DOHH2 (cell line): ENCODE measurements at regions not wholly inside any gene's neighbourhood (a gene's known extent, or its start where the extent isn't known, plus 50 kb on each side); places are given as distances from the start of the nearest gene placed in this dataset.
"Not testable (repeated sequence)": the region's sequence is repeated elsewhere in the genome, so short reads cannot be mapped to it uniquely, and the experiment has no call there.

Source experiments
- H3F3A ChIP-seq: fragments of 200-600 bp; sonication (generic), shearing (Covaris generic); 2 replicates; pipeline ENCODE4 v1.6.0; 2016; ENCODE audit warnings: antibody characterized with exemption, mild to moderate bottlenecking; ENCODE audit not compliant: control insufficient read depth, insufficient read depth
- H3K27ac ChIP-seq: fragments of 200-600 bp; sonication (generic); 2 replicates; pipeline ENCODE4 v1.5.1; 2014; ENCODE audit warnings: low read depth, mild to moderate bottlenecking, low read length, moderate library complexity
- H3K27me3 ChIP-seq: fragments of 200-600 bp; sonication (generic); 2 replicates; pipeline ENCODE4 v1.6.1; 2014; ENCODE audit warnings: mild to moderate bottlenecking, low read length, mixed read lengths; ENCODE audit not compliant: control insufficient read depth
- H3K36me3 ChIP-seq: fragments of 200-600 bp; sonication (generic); 2 replicates; pipeline ENCODE4 v1.6.1; 2014; ENCODE audit warnings: mild to moderate bottlenecking, low read length, moderate library complexity, mixed read lengths; ENCODE audit not compliant: control insufficient read depth
- H3K4me1 ChIP-seq: fragments of 200-600 bp; sonication (generic); 2 replicates; pipeline ENCODE4 v1.6.1; 2014; ENCODE audit warnings: mild to moderate bottlenecking, low read length, mixed read lengths; ENCODE audit not compliant: control insufficient read depth
- H3K4me2 ChIP-seq: fragments of 200-600 bp; sonication (generic); 2 replicates; pipeline ENCODE4 v1.6.0; 2014; ENCODE audit warnings: mild to moderate bottlenecking, low read length, moderate library complexity
- H3K4me3 ChIP-seq: fragments of 200-600 bp; sonication (generic); 2 replicates; pipeline ENCODE4 v1.5.1; 2014; ENCODE audit warnings: mild to moderate bottlenecking, low read length, mixed read lengths
- H3K79me2 ChIP-seq: fragments of 200-600 bp; sonication (generic); 2 replicates; pipeline ENCODE4 v1.6.1; 2014; ENCODE audit warnings: mild to moderate bottlenecking, low read length, mixed read lengths; ENCODE audit not compliant: control insufficient read depth
- H3K9me2 ChIP-seq: fragments of 200-600 bp; sonication (generic); replicated peaks from 2 replicates; pipeline ENCODE4 v1.6.1; 2014; ENCODE audit warnings: mild to moderate bottlenecking, low read length, mixed read lengths; ENCODE audit not compliant: control insufficient read depth
- H3K9me3 ChIP-seq: fragments of 200-600 bp; sonication (generic); 2 replicates; pipeline ENCODE4 v1.6.1; 2014; ENCODE audit warnings: antibody characterized with exemption, low read length, mixed read lengths; ENCODE audit not compliant: control insufficient read depth, insufficient read depth
- H4K20me1 ChIP-seq: fragments of 200-600 bp; sonication (generic); 2 replicates; pipeline ENCODE4 v1.6.0; 2014; ENCODE audit warnings: low read depth, mild to moderate bottlenecking, antibody characterized with exemption, low read length, moderate library complexity; ENCODE audit not compliant: control insufficient read depth, insufficient read depth
- CTCF ChIP-seq: fragments of 200-600 bp; sonication (generic); IDR thresholded peaks from one replicate; pipeline ENCODE4 v1.5.1; 2014; ENCODE audit warnings: antibody characterized with exemption, mild to moderate bottlenecking, low read depth, low read length; ENCODE audit not compliant: poor library complexity, severe bottlenecking
- EZH2phosphoT487 ChIP-seq: fragments of 200-600 bp; sonication (generic); IDR thresholded peaks from 2 replicates; pipeline ENCODE4 v1.6.1; 2017; ENCODE audit warnings: borderline replicate concordance, mild to moderate bottlenecking, antibody characterized with exemption, low read length, moderate library complexity, mixed read lengths

GRCh38 chr5:82421119-82421518 is 143.0 kb upstream of the RPS23 start:
- Histone ChIP-seq H3K4me3 (no peak overlapping the region), H3K9me3 (no peaks in the 10 kb centered on the region), H3K4me2 (no peak overlapping the region), H3K9me2 (no peaks in the 10 kb centered on the region), H3K79me2 (no peaks in the 10 kb centered on the region), H3K36me3 (no peaks in the 10 kb centered on the region), H3F3A (no peaks in the 10 kb centered on the region), H3K4me1 (no peaks in the 10 kb centered on the region), H4K20me1 (no peaks in the 10 kb centered on the region), H3K27me3 (no peaks in the 10 kb centered on the region), H3K27ac (no peak overlapping the region)
- TF ChIP-seq CTCF: no peak
- no peak for TF ChIP-seq EZH2phosphoT487

GRCh38 chr5:82420524-82420923 is 142.4 kb upstream of the RPS23 start:
- H3K4me1 ChIP-seq, H3K79me2 ChIP-seq, H3K9me2 ChIP-seq, H3K9me3 ChIP-seq, H3K4me3 ChIP-seq, H3K27ac ChIP-seq, H3K36me3 ChIP-seq, H3F3A ChIP-seq, H3K27me3 ChIP-seq, H3K4me2 ChIP-seq, H4K20me1 ChIP-seq: not testable (repeated sequence)

GRCh38 chr5:82419559-82420332 is 141.6 kb upstream of the RPS23 start:
- no peaks in the 10 kb centered on the region for H3K36me3 ChIP-seq
- no peaks in the 10 kb centered on the region for H4K20me1 ChIP-seq
- no peak overlapping the region for H3K4me2 ChIP-seq
- H3K27ac ChIP-seq: no peak overlapping the region
- no peaks in the 10 kb centered on the region for H3K4me1 ChIP-seq
- no peaks in the 10 kb centered on the region for H3K27me3 ChIP-seq
- H3K9me3 ChIP-seq: no peaks in the 10 kb centered on the region
- TF ChIP-seq EZH2phosphoT487 (no peak), CTCF (no peak)
- H3K79me2 ChIP-seq: no peaks in the 10 kb centered on the region
- H3K4me3 ChIP-seq: no peak overlapping the region
- H3F3A ChIP-seq: no peaks in the 10 kb centered on the region
- no peaks in the 10 kb centered on the region for H3K9me2 ChIP-seq

GRCh38 chr5:82418608-82418950 is 140.4 kb upstream of the RPS23 start:
- no peaks in the 10 kb centered on the region for H3K36me3 ChIP-seq
- H3F3A ChIP-seq: no peaks in the 10 kb centered on the region
- no peaks in the 10 kb centered on the region for H3K4me1 ChIP-seq
- H3K4me2 ChIP-seq: no peak overlapping the region
- H4K20me1 ChIP-seq: no peaks in the 10 kb centered on the region
- TF ChIP-seq CTCF (no peak), EZH2phosphoT487 (no peak)
- no peaks in the 10 kb centered on the region for H3K9me2 ChIP-seq
- H3K4me3 ChIP-seq: no peak overlapping the region
- H3K79me2 ChIP-seq: no peaks in the 10 kb centered on the region
- no peak overlapping the region for H3K27ac ChIP-seq
- no peaks in the 10 kb centered on the region for H3K27me3 ChIP-seq
- no peaks in the 10 kb centered on the region for H3K9me3 ChIP-seq
